ENCODE measurements at regions not wholly inside any gene's neighbourhood (a gene's known extent, or its start where the extent isn't known, plus 50 kb on each side); places are given as distances from the start of the nearest gene placed in this dataset.

GRCh38 chr12:63302269-63302940, 151.4 kb upstream of the AVPR1A start:
- no peak for DNase-seq
- Histone ChIP-seq H2AK5ac (ENCODE audit: low read depth, low read length) (no peak overlapping the region), H3K9me3 (ENCODE audit: control insufficient read depth, insufficient read depth, low read length) (no peaks in the 10 kb centered on the region), H2BK15ac (ENCODE audit: low read depth, low read length) (no peak overlapping the region), H3K36me3 (ENCODE audit: control insufficient read depth, insufficient read depth, low read length) (no peaks in the 10 kb centered on the region), H3K4me1 (ENCODE audit: control insufficient read depth, insufficient read depth, low read length) (no peaks in the 10 kb centered on the region), H3K56ac (ENCODE audit: extremely low read depth, insufficient read depth, low read length) (no peak overlapping the region), H3K4me2 (ENCODE audit: low read depth, low read length) (no peak overlapping the region), H2BK120ac (ENCODE audit: low read depth, low read length) (no peak overlapping the region), H3K9ac (ENCODE audit: low read depth, low read length) (no peak overlapping the region), H3K14ac (replicated peaks; ENCODE audit: low read depth, low read length) (no peak overlapping the region), H3K79me1 (ENCODE audit: low read depth in 1 of 2, low read length in 2 of 2) (no peaks in the 10 kb centered on the region), H4K5ac (ENCODE audit: low read depth, low read length) (no peak overlapping the region), H3K9me1 (ENCODE audit: insufficient read depth, low read length) (no peaks in the 10 kb centered on the region), H3K23ac (ENCODE audit: low read depth, low read length) (no peak overlapping the region), H3K27me3 (ENCODE audit: control insufficient read depth, insufficient read depth, low read length) (no peaks in the 10 kb centered on the region), H4K20me1 (ENCODE audit: insufficient read depth, low read length) (no peaks in the 10 kb centered on the region), H2AFZ (replicated peaks; ENCODE audit: low read length, poor library complexity) (no peak overlapping the region), H3K27ac (ENCODE audit: insufficient read depth, low read length) (no peak overlapping the region), H2AK9ac (replicated peaks; ENCODE audit: low read depth, low read length, poor library complexity) (no peak overlapping the region), H2BK5ac (ENCODE audit: low read depth, low read length, poor library complexity, severe bottlenecking) (no peak overlapping the region), H3K4me3 (ENCODE audit: insufficient read depth, low read depth, low read length) (no peak overlapping the region), H4K8ac (ENCODE audit: low read depth in 2 of 2, low read length in 2 of 2) (no peak overlapping the region), H3K18ac (ENCODE audit: low read depth, low read length) (no peak overlapping the region), H3K4ac (ENCODE audit: low read depth, low read length) (no peak overlapping the region), H4K91ac (ENCODE audit: insufficient read depth, low read depth, low read length) (no peak overlapping the region), H2BK20ac (ENCODE audit: low read depth, low read length) (no peak overlapping the region)
- WGBS, 2 experiments (ENCODE audit: extremely low coverage in 2 of 2, insufficient read length in 1 of 2) = no CpG with 5 or more reads among the region's 7 CpGs
- no peak for ATAC-seq (ENCODE audit: low read depth)
- dilution Hi-C loops (cut with HindIII; ENCODE audit: low sequenced_read_pairs, unreplicated experiment) = no loop called here
- no peak for TF ChIP-seq CEBPB (IDR thresholded peaks at IDR 0.05; ENCODE audit: low read depth, low read length)
- TF ChIP-seq, protein P1, sequence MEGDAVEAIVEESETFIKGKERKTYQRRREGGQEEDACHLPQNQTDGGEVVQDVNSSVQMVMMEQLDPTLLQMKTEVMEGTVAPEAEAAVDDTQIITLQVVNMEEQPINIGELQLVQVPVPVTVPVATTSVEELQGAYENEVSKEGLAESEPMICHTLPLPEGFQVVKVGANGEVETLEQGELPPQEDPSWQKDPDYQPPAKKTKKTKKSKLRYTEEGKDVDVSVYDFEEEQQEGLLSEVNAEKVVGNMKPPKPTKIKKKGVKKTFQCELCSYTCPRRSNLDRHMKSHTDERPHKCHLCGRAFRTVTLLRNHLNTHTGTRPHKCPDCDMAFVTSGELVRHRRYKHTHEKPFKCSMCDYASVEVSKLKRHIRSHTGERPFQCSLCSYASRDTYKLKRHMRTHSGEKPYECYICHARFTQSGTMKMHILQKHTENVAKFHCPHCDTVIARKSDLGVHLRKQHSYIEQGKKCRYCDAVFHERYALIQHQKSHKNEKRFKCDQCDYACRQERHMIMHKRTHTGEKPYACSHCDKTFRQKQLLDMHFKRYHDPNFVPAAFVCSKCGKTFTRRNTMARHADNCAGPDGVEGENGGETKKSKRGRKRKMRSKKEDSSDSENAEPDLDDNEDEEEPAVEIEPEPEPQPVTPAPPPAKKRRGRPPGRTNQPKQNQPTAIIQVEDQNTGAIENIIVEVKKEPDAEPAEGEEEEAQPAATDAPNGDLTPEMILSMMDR (conservative IDR thresholded peaks at IDR 0.05; ENCODE audit: low read depth, low read length) = no peak
- TF ChIP-seq NFE2L2 (IDR thresholded peaks at IDR 0.05; ENCODE audit: low read depth, low read length) = no peak
- no peak for TF ChIP-seq POLR2A (IDR thresholded peaks at IDR 0.05; ENCODE audit: low read depth, low read length)
- TF ChIP-seq, protein P2, sequence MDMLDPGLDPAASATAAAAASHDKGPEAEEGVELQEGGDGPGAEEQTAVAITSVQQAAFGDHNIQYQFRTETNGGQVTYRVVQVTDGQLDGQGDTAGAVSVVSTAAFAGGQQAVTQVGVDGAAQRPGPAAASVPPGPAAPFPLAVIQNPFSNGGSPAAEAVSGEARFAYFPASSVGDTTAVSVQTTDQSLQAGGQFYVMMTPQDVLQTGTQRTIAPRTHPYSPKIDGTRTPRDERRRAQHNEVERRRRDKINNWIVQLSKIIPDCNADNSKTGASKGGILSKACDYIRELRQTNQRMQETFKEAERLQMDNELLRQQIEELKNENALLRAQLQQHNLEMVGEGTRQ (IDR thresholded peaks at IDR 0.05; ENCODE audit: low read depth, low read length) = no peak
- no peak for TF ChIP-seq SMC3 (IDR thresholded peaks at IDR 0.05; ENCODE audit: low read depth, low read length)
- TF ChIP-seq CHD1 (IDR thresholded peaks at IDR 0.05; ENCODE audit: low read depth, low read length) = no peak
- TF ChIP-seq RFX5 (IDR thresholded peaks at IDR 0.05; ENCODE audit: low read depth, low read length) = no peak
- no peak for TF ChIP-seq MAZ (IDR thresholded peaks at IDR 0.05; ENCODE audit: borderline replicate concordance, low read depth, low read length)
- no peak for TF ChIP-seq MAFK (IDR thresholded peaks at IDR 0.05; ENCODE audit: low read depth, low read length)
- no peak for TF ChIP-seq BHLHE40 (IDR thresholded peaks at IDR 0.05; ENCODE audit: low read depth, low read length)
- TF ChIP-seq RAD21 (IDR thresholded peaks at IDR 0.05; ENCODE audit: low read length) = no peak
- no peak for TF ChIP-seq FOS (IDR thresholded peaks at IDR 0.05; ENCODE audit: low read depth, low read length)
- TF ChIP-seq, protein P3, sequence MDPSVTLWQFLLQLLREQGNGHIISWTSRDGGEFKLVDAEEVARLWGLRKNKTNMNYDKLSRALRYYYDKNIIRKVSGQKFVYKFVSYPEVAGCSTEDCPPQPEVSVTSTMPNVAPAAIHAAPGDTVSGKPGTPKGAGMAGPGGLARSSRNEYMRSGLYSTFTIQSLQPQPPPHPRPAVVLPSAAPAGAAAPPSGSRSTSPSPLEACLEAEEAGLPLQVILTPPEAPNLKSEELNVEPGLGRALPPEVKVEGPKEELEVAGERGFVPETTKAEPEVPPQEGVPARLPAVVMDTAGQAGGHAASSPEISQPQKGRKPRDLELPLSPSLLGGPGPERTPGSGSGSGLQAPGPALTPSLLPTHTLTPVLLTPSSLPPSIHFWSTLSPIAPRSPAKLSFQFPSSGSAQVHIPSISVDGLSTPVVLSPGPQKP (IDR thresholded peaks at IDR 0.05; ENCODE audit: borderline replicate concordance, low read depth, low read length) = no peak
- no peak for TF ChIP-seq RCOR1 (IDR thresholded peaks at IDR 0.05; ENCODE audit: insufficient replicate concordance, low read length)
- TF ChIP-seq MXI1 (IDR thresholded peaks at IDR 0.05; ENCODE audit: borderline replicate concordance, low read depth, low read length) = no peak
- CTCF ChIA-PET = no interaction called here
- no TSS peak for BruUV-seq (replicated peaks)
- in situ Hi-C loops (cut with MboI; ENCODE audit: low sequenced_read_pairs) = no loop called here
- POLR2A ChIA-PET (ENCODE audit: unreplicated experiment) = no interaction called here
- intact Hi-C loops (cut with micrococcal nuclease) = no loop called here
